ENCODE measurements at regions not wholly inside any gene's neighbourhood (a gene's known extent, or its start where the extent isn't known, plus 50 kb on each side); places are given as distances from the start of the nearest gene placed in this dataset.

- Histone ChIP-seq H3K4me3 (no peak overlapping the region), H3K36me3 (no peaks in the 10 kb centered on the region), H3K9me3 (no peaks in the 10 kb centered on the region), H3K4me1 (no peaks in the 10 kb centered on the region), H3K27me3 (no peaks in the 10 kb centered on the region), H3K27ac (no peak overlapping the region)
- TF ChIP-seq POLR2A (IDR thresholded peaks at IDR 0.05) (no peak), EP300 (IDR thresholded peaks at IDR 0.05) (no peak), CTCF (IDR thresholded peaks at IDR 0.05) (no peak)
- 89 to 90% methylated on average over 5 of the region's 5 CpGs for WGBS, 2 donors
- DNase-seq (ENCODE audit: low spot score in 2 of 2): no peak
Observed at GRCh38 chr13:63190742-63191141, 1775.1 kb upstream of the PCDH20 start.

GRCh38 chr13:63190219-63190618 lies 1774.6 kb upstream of the PCDH20 start:
- TF ChIP-seq CTCF (IDR thresholded peaks at IDR 0.05) (no peak), EP300 (IDR thresholded peaks at IDR 0.05) (no peak), POLR2A (IDR thresholded peaks at IDR 0.05) (no peak)
- no peak for DNase-seq (ENCODE audit: low spot score in 2 of 2)
- Histone ChIP-seq H3K4me3 (no peak overlapping the region), H3K9me3 (no peaks in the 10 kb centered on the region), H3K27me3 (no peaks in the 10 kb centered on the region), H3K27ac (no peak overlapping the region), H3K36me3 (no peaks in the 10 kb centered on the region), H3K4me1 (no peaks in the 10 kb centered on the region)
- WGBS, 2 donors: 78 to 80% methylated on average over 2 of the region's 2 CpGs

GRCh38 chr13:63189712-63190111 lies 1774.1 kb upstream of the PCDH20 start:
- DNase-seq (ENCODE audit: low spot score in 2 of 2): no peak
- Histone ChIP-seq H3K9me3 (no peaks in the 10 kb centered on the region), H3K27me3 (no peaks in the 10 kb centered on the region), H3K4me3 (no peak overlapping the region), H3K36me3 (no peaks in the 10 kb centered on the region), H3K4me1 (no peaks in the 10 kb centered on the region), H3K27ac (no peak overlapping the region)
- TF ChIP-seq POLR2A (IDR thresholded peaks at IDR 0.05): no peak
- no peak for TF ChIP-seq CTCF (IDR thresholded peaks at IDR 0.05)
- TF ChIP-seq EP300 (IDR thresholded peaks at IDR 0.05): no peak
- WGBS, 2 donors: 95 to 96% methylated on average over 9 of the region's 9 CpGs

- no peak for TF ChIP-seq CTCF (IDR thresholded peaks at IDR 0.05)
- TF ChIP-seq POLR2A (IDR thresholded peaks at IDR 0.05): no peak
- TF ChIP-seq EP300 (IDR thresholded peaks at IDR 0.05): no peak
- Histone ChIP-seq H3K4me3 (no peak overlapping the region), H3K9me3 (peaks cover 0 to 7% (median 0%) of the 10 kb centered on the region in 4 donors), H3K27ac (no peak overlapping the region), H3K27me3 (no peaks in the 10 kb centered on the region), H3K36me3 (no peaks in the 10 kb centered on the region), H3K4me1 (no peaks in the 10 kb centered on the region)
- 47 to 49% methylated on average over 2 of the region's 2 CpGs for WGBS, 2 donors
- no peak for DNase-seq (ENCODE audit: low spot score in 2 of 2)
Observed at GRCh38 chr13:63184693-63185092, 1769.0 kb upstream of the PCDH20 start.

GRCh38 chr13:63175536-63175935 lies 1759.9 kb upstream of the PCDH20 start:
- Histone ChIP-seq H3K4me1 (no peaks in the 10 kb centered on the region), H3K27me3 (no peaks in the 10 kb centered on the region), H3K36me3 (no peaks in the 10 kb centered on the region), H3K27ac (no peak overlapping the region), H3K9me3 (no peaks in the 10 kb centered on the region), H3K4me3 (no peak overlapping the region)
- TF ChIP-seq POLR2A (IDR thresholded peaks at IDR 0.05) (no peak), EP300 (IDR thresholded peaks at IDR 0.05) (no peak), CTCF (IDR thresholded peaks at IDR 0.05) (no peak)
- no peak for DNase-seq (ENCODE audit: low spot score in 2 of 2)
